Spleen (tissue), 7 donors: ENCODE measurements at regions not wholly inside any gene's neighbourhood (a gene's known extent, or its start where the extent isn't known, plus 50 kb on each side); places are given as distances from the start of the nearest gene placed in this dataset.

Experiments used
- POLR2A ChIP-seq, 3 donors: fragments of 450-650 bp; IDR thresholded peaks; one replicate each; pipeline ENCODE4 v1.5.1; 2017; ENCODE audit warnings: antibody characterized with exemption in 3 of 3, mild to moderate bottlenecking in 1 of 3
- POLR2AphosphoS5 ChIP-seq, 3 donors: sonication (generic); formaldehyde crosslinking; IDR thresholded peaks; one replicate each; pipeline ENCODE4 v1.5.1; 2017; ENCODE audit warnings: antibody characterized with exemption in 3 of 3
- TF ChIP-seq, protein P1 (sequence below), 11 experiments: fragments of 200-600 bp in 7 of 11; fragments of 450-650 bp in 4 of 11; sonication (generic) in 4 of 11; IDR thresholded peaks in 8 of 11; conservative IDR thresholded peaks in 3 of 11; 1 replicate in 7 of 11; 2 replicates in 4 of 11; pipeline versions ENCODE4 v1.4.0 to v1.8.0; 2016 to 2021; ENCODE audit warnings: antibody characterized with exemption in 11 of 11, inconsistent platforms in 4 of 11, mild to moderate bottlenecking in 1 of 11
- donor health status: DM: no; HTN: no; CAD: no; lungs with moderate emphysema.
- donor health status: DM: no; HTN: no; CAD: no.
- donor health status: DM: no; HTN: no; CAD: no.

GRCh38 chr11:92627615-92628256, 341.7 kb upstream of the MTNR1B start:
- TF ChIP-seq, protein P1, sequence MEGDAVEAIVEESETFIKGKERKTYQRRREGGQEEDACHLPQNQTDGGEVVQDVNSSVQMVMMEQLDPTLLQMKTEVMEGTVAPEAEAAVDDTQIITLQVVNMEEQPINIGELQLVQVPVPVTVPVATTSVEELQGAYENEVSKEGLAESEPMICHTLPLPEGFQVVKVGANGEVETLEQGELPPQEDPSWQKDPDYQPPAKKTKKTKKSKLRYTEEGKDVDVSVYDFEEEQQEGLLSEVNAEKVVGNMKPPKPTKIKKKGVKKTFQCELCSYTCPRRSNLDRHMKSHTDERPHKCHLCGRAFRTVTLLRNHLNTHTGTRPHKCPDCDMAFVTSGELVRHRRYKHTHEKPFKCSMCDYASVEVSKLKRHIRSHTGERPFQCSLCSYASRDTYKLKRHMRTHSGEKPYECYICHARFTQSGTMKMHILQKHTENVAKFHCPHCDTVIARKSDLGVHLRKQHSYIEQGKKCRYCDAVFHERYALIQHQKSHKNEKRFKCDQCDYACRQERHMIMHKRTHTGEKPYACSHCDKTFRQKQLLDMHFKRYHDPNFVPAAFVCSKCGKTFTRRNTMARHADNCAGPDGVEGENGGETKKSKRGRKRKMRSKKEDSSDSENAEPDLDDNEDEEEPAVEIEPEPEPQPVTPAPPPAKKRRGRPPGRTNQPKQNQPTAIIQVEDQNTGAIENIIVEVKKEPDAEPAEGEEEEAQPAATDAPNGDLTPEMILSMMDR (IDR thresholded peaks at IDR 0.05 in 8 of 11, conservative IDR thresholded peaks at IDR 0.05 in 3 of 11) = no peak
- no peak for TF ChIP-seq POLR2A (IDR thresholded peaks at IDR 0.05)
- TF ChIP-seq POLR2AphosphoS5 (IDR thresholded peaks at IDR 0.05) = no peak
